ENCODE measurements at regions not wholly inside any gene's neighbourhood (a gene's known extent, or its start where the extent isn't known, plus 50 kb on each side); places are given as distances from the start of the nearest gene placed in this dataset.

DNA sequence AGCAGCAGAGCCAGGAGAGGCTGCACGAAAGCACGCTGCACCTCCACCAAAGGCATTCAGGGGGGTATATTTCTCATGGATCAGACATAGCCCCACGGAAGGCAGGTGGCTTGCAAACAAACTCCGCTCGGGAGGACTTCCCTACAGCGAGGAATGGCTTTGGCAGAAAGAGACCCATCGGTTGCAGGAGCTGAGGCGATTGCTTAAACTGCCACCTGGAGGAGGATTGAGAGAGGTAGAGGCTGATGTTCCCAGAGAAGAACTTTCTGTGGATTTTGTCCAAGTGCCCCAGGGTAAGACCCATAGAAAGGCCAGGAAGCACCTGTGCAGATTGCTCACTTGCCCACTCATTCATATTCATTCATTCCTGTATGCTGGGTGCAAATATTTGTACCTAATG lies 89.1 kb downstream of the NEUROD6 start:
- ChIA-PET POLR2A (no interaction called here), CTCF (no interaction called here)
- Histone ChIP-seq H3K9me3 (ENCODE audit: control insufficient read depth, insufficient read depth, low read length) (no peaks in the 10 kb centered on the region; the same call in 1 of the 2 replicates), H3K27me3 (ENCODE audit: control insufficient read depth, insufficient read depth, low read length) (no peaks in the 10 kb centered on the region), H3K4me3 (ENCODE audit: low read depth, low read length) (no peak overlapping the region), H3K27ac (ENCODE audit: low read depth, low read length) (no peak overlapping the region)
- no peak for DNase-seq (ENCODE audit: low read depth, low spot score)
- TF ChIP-seq, protein P1, sequence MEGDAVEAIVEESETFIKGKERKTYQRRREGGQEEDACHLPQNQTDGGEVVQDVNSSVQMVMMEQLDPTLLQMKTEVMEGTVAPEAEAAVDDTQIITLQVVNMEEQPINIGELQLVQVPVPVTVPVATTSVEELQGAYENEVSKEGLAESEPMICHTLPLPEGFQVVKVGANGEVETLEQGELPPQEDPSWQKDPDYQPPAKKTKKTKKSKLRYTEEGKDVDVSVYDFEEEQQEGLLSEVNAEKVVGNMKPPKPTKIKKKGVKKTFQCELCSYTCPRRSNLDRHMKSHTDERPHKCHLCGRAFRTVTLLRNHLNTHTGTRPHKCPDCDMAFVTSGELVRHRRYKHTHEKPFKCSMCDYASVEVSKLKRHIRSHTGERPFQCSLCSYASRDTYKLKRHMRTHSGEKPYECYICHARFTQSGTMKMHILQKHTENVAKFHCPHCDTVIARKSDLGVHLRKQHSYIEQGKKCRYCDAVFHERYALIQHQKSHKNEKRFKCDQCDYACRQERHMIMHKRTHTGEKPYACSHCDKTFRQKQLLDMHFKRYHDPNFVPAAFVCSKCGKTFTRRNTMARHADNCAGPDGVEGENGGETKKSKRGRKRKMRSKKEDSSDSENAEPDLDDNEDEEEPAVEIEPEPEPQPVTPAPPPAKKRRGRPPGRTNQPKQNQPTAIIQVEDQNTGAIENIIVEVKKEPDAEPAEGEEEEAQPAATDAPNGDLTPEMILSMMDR (IDR thresholded peaks at IDR 0.05; ENCODE audit: low read depth, low read length): no peak

DNA sequence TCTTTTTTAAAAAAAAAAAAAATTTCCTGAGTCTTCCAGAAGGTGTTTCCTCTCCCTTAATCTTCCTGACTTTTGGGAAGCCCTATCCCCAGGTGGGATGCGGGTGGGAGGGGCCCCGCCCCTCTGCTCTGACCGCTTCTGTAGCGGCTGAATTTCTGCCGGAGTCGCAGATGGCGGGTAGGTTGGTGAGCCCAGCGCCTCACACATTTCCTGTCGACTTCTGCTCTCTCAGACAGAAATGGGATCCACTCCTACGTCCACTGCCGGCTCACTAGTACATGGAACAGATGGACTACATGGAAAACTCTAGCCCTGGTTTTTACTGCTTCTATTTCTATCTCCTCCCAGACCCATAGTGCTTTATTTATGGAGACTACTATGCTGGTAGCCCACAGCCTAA lies 90.9 kb downstream of the NEUROD6 start:
- H3K4me3 ChIP-seq (ENCODE audit: low read depth, low read length): no peak overlapping the region
- TF ChIP-seq, protein P1 (IDR thresholded peaks at IDR 0.05; ENCODE audit: low read depth, low read length): no peak
- H3K9me3 ChIP-seq (ENCODE audit: control insufficient read depth, insufficient read depth, low read length): no peaks in the 10 kb centered on the region; the same call in 1 of the 2 replicates
- no peak for DNase-seq (ENCODE audit: low read depth, low spot score)
- H3K27ac ChIP-seq (ENCODE audit: low read depth, low read length): no peak overlapping the region
- CTCF ChIA-PET: no interaction called here
- H3K27me3 ChIP-seq (ENCODE audit: control insufficient read depth, insufficient read depth, low read length): no peaks in the 10 kb centered on the region
- POLR2A ChIA-PET: no interaction called here

DNA sequence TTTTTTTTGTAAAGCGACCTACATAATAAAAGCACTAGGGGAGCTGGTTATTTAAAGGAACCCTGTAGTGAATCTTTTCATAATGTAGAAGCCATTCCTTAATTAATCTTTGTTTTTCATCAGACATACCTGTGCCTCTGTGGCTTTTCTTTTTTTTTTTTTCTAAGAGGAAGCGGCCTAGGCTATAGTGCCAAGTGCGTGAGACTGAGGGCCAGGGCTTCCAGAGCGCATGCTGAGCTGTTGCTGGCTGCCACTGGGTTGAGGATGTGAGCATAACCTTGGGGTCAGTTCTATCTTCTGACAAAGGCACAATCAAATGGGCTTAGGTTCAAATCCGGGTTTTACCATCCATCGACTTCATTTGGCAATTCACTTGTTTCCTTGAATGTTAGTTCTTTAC lies 103.7 kb downstream of the NEUROD6 start:
- CTCF ChIA-PET: no interaction called here
- H3K27ac ChIP-seq (ENCODE audit: low read depth, low read length): no peak overlapping the region
- TF ChIP-seq, protein P1 (IDR thresholded peaks at IDR 0.05; ENCODE audit: low read depth, low read length): no peak
- no peaks in the 10 kb centered on the region for H3K9me3 ChIP-seq (ENCODE audit: control insufficient read depth, insufficient read depth, low read length)
- no peaks in the 10 kb centered on the region for H3K27me3 ChIP-seq (ENCODE audit: control insufficient read depth, insufficient read depth, low read length)
- POLR2A ChIA-PET: no interaction called here
- H3K4me3 ChIP-seq (ENCODE audit: low read depth, low read length): no peak overlapping the region
- no peak for DNase-seq (ENCODE audit: low read depth, low spot score)

DNA sequence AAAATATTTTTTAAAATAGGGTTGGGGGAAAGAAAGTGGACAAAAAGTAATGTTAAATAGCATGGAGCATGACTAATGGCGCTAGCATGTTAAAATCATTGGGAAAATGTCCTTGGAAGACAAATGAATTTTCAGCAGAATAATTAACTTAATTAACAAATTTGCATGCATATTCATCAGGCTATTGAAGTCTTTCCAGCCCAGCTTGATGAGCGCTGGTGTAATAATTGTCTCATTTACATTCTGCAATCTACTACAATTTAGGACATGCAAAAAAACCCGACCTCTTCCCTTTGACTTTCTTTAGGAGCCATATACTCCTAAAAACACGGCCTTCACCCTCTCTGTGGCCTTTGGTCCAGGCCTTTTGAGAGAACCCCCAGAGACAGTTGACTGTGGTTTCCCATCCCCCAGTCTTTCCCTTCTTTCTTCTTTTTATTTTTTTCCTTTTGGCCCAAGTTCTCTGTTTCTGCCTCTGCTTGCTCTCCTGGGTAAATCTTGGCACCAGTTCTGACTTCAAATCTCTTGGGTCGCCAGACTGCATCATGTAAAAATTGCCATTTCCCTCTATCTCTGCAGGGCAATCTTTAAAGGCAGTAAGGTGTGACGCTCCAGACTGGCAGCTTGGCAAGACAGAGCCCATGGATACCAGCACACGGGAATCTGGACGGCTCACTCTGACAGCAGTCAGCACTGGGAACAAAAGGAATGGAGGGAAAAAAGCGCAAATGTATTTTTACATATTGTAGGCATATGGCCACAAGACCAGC lies 105.5 kb downstream of the NEUROD6 start:
- Histone ChIP-seq H3K9me3 (ENCODE audit: control insufficient read depth, insufficient read depth, low read length) (no peaks in the 10 kb centered on the region), H3K27me3 (ENCODE audit: control insufficient read depth, insufficient read depth, low read length) (no peaks in the 10 kb centered on the region), H3K4me3 (ENCODE audit: low read depth, low read length) (no peak overlapping the region), H3K27ac (ENCODE audit: low read depth, low read length) (no peak overlapping the region)
- DNase-seq (ENCODE audit: low read depth, low spot score): no peak
- TF ChIP-seq, protein P1 (IDR thresholded peaks at IDR 0.05; ENCODE audit: low read depth, low read length): no peak
- POLR2A ChIA-PET: no interaction called here
- CTCF ChIA-PET: no interaction called here

DNA sequence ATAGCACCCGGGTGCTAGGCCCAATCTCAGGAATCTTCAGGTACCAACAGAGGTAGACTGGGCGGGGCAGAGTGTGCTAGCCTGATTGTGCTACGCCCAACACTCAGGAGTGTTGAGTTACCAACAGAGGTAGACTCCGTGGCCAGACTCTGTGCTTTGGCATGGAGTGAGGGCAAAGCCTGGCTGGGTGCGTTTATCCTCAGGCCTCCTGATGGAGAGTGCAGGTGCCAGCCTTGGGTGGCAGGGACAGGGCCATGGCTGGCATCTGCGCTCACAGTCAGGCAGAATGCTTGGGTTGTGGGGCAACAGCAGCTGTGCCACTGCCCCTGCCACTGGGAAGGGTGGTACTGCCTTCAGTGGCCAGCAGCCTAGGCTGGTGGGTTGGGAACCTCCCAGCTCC lies 111.6 kb downstream of the NEUROD6 start:
- ChIA-PET POLR2A (no interaction called here), CTCF (no interaction called here)
- TF ChIP-seq, protein P1 (IDR thresholded peaks at IDR 0.05; ENCODE audit: low read depth, low read length): no peak
- no peak overlapping the region for H3K27ac ChIP-seq (ENCODE audit: low read depth, low read length)
- no peak overlapping the region for H3K4me3 ChIP-seq (ENCODE audit: low read depth, low read length)
- no peaks in the 10 kb centered on the region for H3K27me3 ChIP-seq (ENCODE audit: control insufficient read depth, insufficient read depth, low read length)
- no peaks in the 10 kb centered on the region for H3K9me3 ChIP-seq (ENCODE audit: control insufficient read depth, insufficient read depth, low read length)
- no peak for DNase-seq (ENCODE audit: low read depth, low spot score)

Measured in AG04450 (cell line).